ENCODE measurements at regions not wholly inside any gene's neighbourhood (a gene's known extent, or its start where the extent isn't known, plus 50 kb on each side); places are given as distances from the start of the nearest gene placed in this dataset.

DNA sequence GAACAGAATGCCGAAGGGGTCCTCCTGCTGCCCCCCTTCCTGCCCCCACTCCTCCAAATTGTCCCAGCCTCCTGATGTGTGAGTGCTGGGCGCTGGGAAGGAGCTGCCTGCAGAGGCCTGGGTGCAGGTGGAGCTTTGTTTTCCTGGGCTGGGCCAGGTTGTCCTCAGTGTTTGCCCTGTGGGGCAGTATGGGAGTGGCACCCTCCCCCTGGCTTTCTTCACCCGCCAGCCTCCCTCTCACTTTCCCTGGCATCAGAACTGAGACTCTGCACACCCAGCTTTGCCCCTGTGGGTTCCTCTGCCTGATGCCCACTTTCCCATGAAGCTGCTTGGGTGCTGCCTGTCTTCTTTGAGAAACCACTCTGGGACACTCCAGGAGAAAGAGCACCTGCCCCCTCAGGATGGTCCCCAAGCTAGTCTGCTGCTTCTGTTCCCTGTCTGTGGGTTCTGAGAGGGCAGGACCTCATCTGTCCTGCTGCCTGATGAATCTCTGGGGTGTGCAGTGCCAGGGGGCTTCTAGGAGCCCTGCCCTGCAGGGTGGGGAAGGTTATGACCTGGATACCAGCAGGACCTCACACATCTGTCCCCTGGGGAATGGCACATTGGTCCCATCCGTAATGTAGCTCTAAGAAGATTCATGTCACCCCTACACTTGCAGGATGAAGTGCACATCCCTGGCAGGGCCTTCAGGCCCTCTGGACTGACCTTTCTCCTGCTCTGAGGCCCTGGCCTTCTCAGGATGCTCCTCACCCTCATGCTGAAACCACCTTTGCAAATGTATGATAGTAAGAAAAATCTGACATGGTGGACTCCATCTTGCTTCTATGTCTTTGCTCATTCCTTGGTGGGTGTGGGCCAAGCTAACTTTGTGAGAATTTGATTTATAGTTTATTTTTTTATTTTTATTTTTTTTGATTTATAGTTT, 146.8 kb upstream of the HS6ST1 start:
- H3K27me3 ChIP-seq: no peaks in the 10 kb centered on the region
- H3K79me2 ChIP-seq: no peaks in the 10 kb centered on the region
- H3K36me3 ChIP-seq (replicated peaks; ENCODE audit: insufficient read depth, low read depth): no peaks in the 10 kb centered on the region
- H3K9me3 ChIP-seq (ENCODE audit: low read depth): peaks cover 2% of the 10 kb centered on the region
- no peak for DNase-seq (ENCODE audit: low spot score)
- H4K20me1 ChIP-seq (ENCODE audit: insufficient read depth, poor library complexity, severe bottlenecking): no peaks in the 10 kb centered on the region
- no peak overlapping the region for H3K27ac ChIP-seq
- H2AFZ ChIP-seq: no peak overlapping the region
- no peaks in the 10 kb centered on the region for H3K9me2 ChIP-seq (replicated peaks; ENCODE audit: insufficient read depth)
- no peak for TF ChIP-seq EZH2phosphoT487 (IDR thresholded peaks at IDR 0.05; ENCODE audit: low read depth, severe bottlenecking, unreplicated experiment)
- TF ChIP-seq, protein P1, sequence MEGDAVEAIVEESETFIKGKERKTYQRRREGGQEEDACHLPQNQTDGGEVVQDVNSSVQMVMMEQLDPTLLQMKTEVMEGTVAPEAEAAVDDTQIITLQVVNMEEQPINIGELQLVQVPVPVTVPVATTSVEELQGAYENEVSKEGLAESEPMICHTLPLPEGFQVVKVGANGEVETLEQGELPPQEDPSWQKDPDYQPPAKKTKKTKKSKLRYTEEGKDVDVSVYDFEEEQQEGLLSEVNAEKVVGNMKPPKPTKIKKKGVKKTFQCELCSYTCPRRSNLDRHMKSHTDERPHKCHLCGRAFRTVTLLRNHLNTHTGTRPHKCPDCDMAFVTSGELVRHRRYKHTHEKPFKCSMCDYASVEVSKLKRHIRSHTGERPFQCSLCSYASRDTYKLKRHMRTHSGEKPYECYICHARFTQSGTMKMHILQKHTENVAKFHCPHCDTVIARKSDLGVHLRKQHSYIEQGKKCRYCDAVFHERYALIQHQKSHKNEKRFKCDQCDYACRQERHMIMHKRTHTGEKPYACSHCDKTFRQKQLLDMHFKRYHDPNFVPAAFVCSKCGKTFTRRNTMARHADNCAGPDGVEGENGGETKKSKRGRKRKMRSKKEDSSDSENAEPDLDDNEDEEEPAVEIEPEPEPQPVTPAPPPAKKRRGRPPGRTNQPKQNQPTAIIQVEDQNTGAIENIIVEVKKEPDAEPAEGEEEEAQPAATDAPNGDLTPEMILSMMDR (IDR thresholded peaks at IDR 0.05; ENCODE audit: poor library complexity): no peak
- no peak for TF ChIP-seq EZH2 (IDR thresholded peaks at IDR 0.05; ENCODE audit: borderline replicate concordance)
- H3K4me2 ChIP-seq: no peak overlapping the region
- WGBS (ENCODE audit: low lambda C conversion rate, missing lambda C conversion rate): 73% methylated on average over 4 of the region's 4 CpGs
- H3K4me1 ChIP-seq (ENCODE audit: insufficient read depth): no peaks in the 10 kb centered on the region
- H3K4me3 ChIP-seq: no peak overlapping the region

DNA sequence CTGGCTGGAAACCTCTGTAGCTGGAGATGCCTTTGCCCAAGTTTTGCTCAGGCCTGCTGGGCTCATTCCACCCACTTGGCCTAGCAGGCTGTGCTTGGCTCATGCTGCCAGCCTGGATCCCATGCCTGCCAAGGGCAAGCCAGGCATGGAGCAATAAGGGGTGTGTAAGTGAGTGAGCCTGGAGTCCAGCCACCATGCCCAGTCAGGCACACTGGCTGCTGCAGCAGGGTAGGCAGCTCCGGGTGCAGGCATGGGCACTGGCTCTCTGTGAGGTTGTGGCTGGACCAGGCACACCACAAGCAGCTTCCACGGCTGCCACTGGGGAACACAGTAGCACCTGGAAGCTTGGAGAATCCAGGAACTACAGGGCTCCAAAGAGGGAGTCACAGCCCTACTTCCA, 147.7 kb upstream of the HS6ST1 start:
- Histone ChIP-seq H4K20me1 (ENCODE audit: insufficient read depth, poor library complexity, severe bottlenecking) (no peaks in the 10 kb centered on the region), H3K9me3 (ENCODE audit: low read depth) (peaks cover 2% of the 10 kb centered on the region), H3K36me3 (replicated peaks; ENCODE audit: insufficient read depth, low read depth) (no peaks in the 10 kb centered on the region), H3K4me3 (no peak overlapping the region), H3K4me2 (no peak overlapping the region), H3K27ac (no peak overlapping the region), H3K4me1 (ENCODE audit: insufficient read depth) (no peaks in the 10 kb centered on the region), H3K27me3 (no peaks in the 10 kb centered on the region), H2AFZ (no peak overlapping the region), H3K79me2 (no peaks in the 10 kb centered on the region), H3K9me2 (replicated peaks; ENCODE audit: insufficient read depth) (no peaks in the 10 kb centered on the region)
- WGBS (ENCODE audit: low lambda C conversion rate, missing lambda C conversion rate): 96% methylated on average over 2 of the region's 2 CpGs
- no peak for DNase-seq (ENCODE audit: low spot score)
- TF ChIP-seq, protein P1 (IDR thresholded peaks at IDR 0.05; ENCODE audit: poor library complexity): no peak
- TF ChIP-seq EZH2 (IDR thresholded peaks at IDR 0.05; ENCODE audit: borderline replicate concordance): no peak
- no peak for TF ChIP-seq EZH2phosphoT487 (IDR thresholded peaks at IDR 0.05; ENCODE audit: low read depth, severe bottlenecking, unreplicated experiment)

DNA sequence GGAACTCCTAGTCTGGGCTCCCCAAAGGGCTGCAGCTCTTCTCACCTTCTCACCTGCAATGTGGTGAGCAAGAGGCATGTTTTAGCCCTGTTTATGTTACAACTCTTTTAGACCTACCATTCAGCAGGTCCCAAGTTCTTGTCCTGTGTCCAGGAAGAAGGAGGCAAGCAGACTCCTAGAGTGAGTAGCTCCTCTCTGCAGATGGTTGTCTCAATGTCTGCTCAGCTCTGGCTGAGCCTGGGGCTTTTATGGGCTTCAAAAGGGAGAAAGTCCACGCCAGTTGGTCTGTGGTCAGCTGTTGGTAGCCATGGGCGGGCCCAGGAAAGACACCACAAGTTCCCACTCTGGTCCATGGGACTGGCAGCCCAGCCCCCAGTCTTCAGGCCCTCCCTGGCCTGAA, 148.1 kb upstream of the HS6ST1 start:
- H3K9me2 ChIP-seq (replicated peaks; ENCODE audit: insufficient read depth): no peaks in the 10 kb centered on the region
- H4K20me1 ChIP-seq (ENCODE audit: insufficient read depth, poor library complexity, severe bottlenecking): no peaks in the 10 kb centered on the region
- no peak for DNase-seq (ENCODE audit: low spot score)
- H3K4me1 ChIP-seq (ENCODE audit: insufficient read depth): no peaks in the 10 kb centered on the region
- H2AFZ ChIP-seq: no peak overlapping the region
- no peaks in the 10 kb centered on the region for H3K79me2 ChIP-seq
- H3K4me3 ChIP-seq: no peak overlapping the region
- WGBS (ENCODE audit: low lambda C conversion rate, missing lambda C conversion rate): 97% methylated on average over 2 of the region's 2 CpGs
- H3K27me3 ChIP-seq: no peaks in the 10 kb centered on the region
- TF ChIP-seq, protein P1 (IDR thresholded peaks at IDR 0.05; ENCODE audit: poor library complexity): no peak
- no peak for TF ChIP-seq EZH2phosphoT487 (IDR thresholded peaks at IDR 0.05; ENCODE audit: low read depth, severe bottlenecking, unreplicated experiment)
- TF ChIP-seq EZH2 (IDR thresholded peaks at IDR 0.05; ENCODE audit: borderline replicate concordance): no peak
- H3K36me3 ChIP-seq (replicated peaks; ENCODE audit: insufficient read depth, low read depth): no peaks in the 10 kb centered on the region
- H3K4me2 ChIP-seq: no peak overlapping the region
- H3K9me3 ChIP-seq (ENCODE audit: low read depth): peaks cover 2% of the 10 kb centered on the region
- H3K27ac ChIP-seq: no peak overlapping the region
